GM12873 (cell line): ENCODE measurements at regions not wholly inside any gene's neighbourhood (a gene's known extent, or its start where the extent isn't known, plus 50 kb on each side); places are given as distances from the start of the nearest gene placed in this dataset.

ENCODE experiments used
- TF ChIP-seq, protein P1 (sequence below): IDR thresholded peaks from 2 replicates; pipeline ENCODE4 v1.5.1; 2012; ENCODE audit warnings: low read depth, mild to moderate bottlenecking, moderate library complexity, low read length, control low read depth; ENCODE audit not compliant: insufficient read depth; ENCODE audit errors: missing control alignments

DNA sequence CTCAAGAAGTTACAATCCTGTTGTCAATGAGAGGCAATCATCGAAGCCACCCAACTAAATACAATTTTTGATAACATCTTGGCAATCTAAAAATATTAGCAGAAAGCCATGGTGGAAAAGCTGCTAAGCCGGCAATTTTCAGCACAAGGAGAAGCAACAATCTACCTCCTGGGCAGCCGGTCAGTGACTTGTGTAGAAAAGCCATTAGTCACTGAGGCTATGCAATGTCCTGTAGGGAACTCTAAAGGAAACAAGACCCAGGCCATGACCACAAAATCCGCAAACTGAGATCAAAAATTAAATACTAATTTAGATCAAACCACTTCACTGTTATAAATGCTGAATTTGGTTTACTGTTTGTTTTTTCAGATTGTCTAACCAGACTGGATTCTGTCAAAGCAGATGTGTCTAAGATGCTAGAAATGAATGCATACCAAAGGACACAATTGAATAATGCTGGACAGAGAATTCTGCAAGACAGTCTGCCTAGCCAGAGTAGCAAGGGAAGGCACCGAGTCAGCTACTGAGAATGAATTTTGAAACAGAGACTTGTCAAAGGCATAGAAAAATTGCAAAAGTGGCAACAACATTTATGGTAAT is 384.8 kb downstream of the PRELID2 start:
- TF ChIP-seq, protein P1, sequence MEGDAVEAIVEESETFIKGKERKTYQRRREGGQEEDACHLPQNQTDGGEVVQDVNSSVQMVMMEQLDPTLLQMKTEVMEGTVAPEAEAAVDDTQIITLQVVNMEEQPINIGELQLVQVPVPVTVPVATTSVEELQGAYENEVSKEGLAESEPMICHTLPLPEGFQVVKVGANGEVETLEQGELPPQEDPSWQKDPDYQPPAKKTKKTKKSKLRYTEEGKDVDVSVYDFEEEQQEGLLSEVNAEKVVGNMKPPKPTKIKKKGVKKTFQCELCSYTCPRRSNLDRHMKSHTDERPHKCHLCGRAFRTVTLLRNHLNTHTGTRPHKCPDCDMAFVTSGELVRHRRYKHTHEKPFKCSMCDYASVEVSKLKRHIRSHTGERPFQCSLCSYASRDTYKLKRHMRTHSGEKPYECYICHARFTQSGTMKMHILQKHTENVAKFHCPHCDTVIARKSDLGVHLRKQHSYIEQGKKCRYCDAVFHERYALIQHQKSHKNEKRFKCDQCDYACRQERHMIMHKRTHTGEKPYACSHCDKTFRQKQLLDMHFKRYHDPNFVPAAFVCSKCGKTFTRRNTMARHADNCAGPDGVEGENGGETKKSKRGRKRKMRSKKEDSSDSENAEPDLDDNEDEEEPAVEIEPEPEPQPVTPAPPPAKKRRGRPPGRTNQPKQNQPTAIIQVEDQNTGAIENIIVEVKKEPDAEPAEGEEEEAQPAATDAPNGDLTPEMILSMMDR, result no peak

- TF ChIP-seq, protein P1, result no peak
Observed at GRCh38 chr5:145449794-145450193, 385.3 kb downstream of the PRELID2 start.

DNA sequence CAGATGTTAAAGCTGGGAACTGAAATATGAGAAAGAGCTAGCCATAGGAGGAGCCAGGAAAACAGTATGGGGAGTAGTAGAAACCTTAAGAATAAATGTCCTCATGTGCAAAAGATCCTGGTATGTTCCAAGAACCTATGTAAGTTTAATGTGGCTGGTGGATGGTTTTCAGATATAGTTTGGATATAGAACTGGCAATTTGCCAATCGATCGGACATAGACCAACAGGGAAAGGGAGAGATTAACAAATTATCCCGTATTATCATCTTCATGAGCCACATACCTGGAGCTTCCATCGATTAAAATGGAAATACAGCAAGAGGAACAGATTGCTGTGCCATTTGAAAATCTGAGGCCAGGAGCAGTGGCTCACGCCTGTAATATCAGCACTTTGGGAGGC is 388.7 kb downstream of the PRELID2 start:
- TF ChIP-seq, protein P1, result no peak

DNA sequence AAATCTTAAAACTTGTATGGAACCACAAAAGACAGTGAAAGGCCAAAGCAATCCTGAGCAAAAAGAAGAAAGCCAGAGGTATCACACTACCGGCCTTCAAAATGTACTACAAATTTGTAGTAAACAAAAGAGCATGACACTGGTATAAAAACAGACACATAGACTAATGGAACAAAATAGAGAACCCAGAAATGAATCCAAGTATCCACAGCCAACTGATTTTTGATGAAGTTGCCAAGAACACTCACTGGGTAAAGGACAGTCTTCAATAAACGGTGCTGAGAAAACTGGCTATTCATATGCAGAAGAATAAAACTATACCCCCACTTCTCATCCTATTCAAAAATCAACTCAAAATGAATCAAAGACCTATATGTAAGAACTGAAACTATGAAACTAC is 390.1 kb downstream of the PRELID2 start:
- TF ChIP-seq, protein P1, result no peak

DNA sequence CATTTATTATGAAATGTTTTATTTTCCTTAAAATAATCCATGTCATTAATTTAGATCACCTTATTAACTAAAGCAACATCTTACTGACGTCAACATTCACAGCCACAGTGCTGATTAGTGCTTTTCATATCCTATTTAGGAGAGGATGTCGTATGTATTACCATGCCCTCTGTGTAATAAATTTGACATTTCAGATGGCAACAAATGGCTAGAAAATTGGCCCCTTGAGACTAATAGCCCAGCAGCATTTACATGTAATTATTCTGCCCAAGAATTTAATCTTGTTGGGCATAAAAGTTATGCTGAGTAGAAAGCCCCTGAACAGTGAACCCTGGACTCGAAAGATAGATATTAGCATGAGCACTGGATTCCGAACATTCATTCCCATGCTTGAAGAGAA is 391.2 kb downstream of the PRELID2 start:
- TF ChIP-seq, protein P1, result no peak

- TF ChIP-seq, protein P1, result no peak
Observed at GRCh38 chr5:145443366-145443765, 391.8 kb downstream of the PRELID2 start.

DNA sequence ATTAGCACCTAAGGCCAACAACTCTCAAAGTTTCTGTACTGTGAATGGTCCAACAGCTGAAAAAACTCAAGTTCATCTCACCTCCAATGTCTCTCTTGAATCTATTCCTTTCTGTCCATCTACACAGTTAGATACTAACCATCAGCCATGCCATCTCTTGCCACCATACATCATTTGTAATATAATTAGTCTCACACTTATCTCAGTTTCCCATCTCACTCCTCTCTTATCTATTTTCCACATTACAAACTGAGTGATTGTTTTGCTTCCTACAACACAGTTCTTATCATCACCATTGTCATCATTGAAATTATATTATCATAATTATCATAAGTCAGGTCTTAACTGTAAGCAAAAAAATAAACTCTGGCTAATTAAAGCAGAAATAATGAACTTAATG is 393.9 kb downstream of the PRELID2 start:
- TF ChIP-seq, protein P1, result no peak
